ENCODE measurements at regions not wholly inside any gene's neighbourhood (a gene's known extent, or its start where the extent isn't known, plus 50 kb on each side); places are given as distances from the start of the nearest gene placed in this dataset.
"Not testable (repeated sequence)": the region's sequence is repeated elsewhere in the genome, so short reads cannot be mapped to it uniquely, and the experiment has no call there.

DNA sequence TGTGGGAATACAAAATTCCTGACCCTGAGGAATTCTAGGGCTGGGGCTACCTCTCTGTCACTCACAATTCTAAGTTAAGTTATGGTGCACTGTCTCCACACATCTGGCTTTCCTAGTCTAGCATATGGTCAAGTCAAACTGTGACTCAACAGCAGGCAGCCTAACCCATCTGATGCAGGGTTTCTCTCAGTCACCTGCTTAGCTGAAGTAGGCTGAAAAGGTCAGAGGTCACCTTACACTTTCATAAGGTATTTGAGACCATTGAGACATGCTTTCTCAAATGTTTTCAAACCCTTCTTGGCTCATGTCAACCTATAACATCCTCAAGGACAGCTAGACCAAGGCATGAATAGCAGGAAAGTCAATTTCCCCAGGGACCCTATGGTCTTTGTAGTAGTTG, 196.5 kb upstream of the STK26 start:
- no peak for DNase-seq (ENCODE audit: low read depth)

DNA sequence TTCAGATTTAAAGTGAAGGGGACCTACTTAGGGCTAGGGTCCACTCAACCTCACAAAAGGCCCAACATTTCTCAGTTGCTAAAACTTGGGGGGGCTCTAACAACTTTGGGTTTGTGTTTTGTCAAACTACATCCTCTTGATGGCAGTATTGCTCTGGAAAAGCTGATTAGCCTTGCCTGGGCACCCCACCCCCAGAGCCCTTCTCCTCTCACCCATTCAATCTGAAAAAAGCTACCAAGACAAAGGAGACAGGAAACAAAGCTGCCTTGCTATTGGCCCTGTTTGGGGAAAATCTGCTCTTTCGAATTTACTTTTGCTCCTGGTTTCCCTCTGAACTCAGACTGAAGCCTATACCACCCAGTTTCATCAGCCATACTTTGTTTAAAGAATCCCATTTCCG, 195.2 kb upstream of the STK26 start:
- DNase-seq (ENCODE audit: low read depth), result no peak

GRCh38 chrX:131828482-131828881, 194.6 kb upstream of the STK26 start:
- DNase-seq (ENCODE audit: low read depth), result no peak

GRCh38 chrX:131830400-131831184, 192.5 kb upstream of the STK26 start:
- DNase-seq (ENCODE audit: low read depth), result peak; percentile 49

DNA sequence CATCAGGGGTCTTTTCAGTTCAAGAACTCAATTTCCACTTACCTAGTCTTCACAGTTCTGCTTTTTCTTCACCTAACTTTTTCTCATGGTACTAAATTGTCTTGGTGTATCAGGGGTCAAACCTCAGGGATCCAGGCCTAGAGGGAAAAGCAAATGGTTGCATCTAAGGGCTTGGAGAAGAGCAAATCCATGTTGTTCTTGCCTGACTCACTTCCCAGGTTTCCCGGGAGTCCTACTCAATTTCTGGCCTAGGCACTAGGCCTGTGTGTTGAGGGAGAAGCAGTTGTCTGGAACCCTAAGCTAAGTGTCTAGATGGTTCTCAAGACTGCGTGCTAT, 191.9 kb upstream of the STK26 start:
- DNase-seq (ENCODE audit: low read depth), result no peak

DNA sequence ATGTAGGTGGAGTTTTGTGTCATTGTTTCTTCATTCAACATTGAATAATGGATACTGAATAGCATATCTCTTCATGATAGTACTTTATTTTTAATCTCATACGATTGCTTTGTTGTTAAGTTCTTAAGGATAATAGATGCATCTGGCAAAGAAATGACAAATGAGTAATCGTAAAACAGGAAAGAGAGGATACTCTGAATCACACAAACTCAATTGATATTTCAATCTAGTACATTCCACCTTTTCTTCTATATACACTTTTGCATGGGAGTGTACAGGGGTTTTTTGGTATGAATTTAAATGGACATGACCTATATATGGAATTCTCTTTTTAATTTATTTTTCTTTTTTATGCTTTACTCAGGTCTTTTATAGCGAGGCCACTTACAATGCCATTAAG, 186.9 kb upstream of the STK26 start:
- DNase-seq (ENCODE audit: low read depth), result no peak

DNA sequence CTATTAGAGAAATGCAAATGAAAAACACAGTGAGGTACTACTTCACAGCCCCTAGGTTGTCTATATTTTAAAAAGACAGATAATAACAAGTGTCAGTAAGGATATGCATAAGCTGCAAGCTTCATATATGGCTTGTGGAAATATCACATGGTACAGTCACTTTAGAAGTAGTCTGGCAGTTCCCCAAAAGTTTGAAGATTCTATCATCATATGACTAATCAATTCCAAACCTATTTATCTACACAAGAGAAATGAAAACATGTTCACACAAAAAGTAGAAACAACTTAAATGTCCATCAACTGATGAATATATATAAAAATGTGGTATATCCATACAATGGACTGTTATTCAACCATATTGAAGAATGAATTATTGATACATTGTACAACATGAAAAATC, 185.8 kb upstream of the STK26 start:
- no peak for DNase-seq (ENCODE audit: low read depth)

- DNase-seq (ENCODE audit: low read depth), result no peak
Observed at GRCh38 chrX:131840799-131841495, 182.2 kb upstream of the STK26 start.

DNA sequence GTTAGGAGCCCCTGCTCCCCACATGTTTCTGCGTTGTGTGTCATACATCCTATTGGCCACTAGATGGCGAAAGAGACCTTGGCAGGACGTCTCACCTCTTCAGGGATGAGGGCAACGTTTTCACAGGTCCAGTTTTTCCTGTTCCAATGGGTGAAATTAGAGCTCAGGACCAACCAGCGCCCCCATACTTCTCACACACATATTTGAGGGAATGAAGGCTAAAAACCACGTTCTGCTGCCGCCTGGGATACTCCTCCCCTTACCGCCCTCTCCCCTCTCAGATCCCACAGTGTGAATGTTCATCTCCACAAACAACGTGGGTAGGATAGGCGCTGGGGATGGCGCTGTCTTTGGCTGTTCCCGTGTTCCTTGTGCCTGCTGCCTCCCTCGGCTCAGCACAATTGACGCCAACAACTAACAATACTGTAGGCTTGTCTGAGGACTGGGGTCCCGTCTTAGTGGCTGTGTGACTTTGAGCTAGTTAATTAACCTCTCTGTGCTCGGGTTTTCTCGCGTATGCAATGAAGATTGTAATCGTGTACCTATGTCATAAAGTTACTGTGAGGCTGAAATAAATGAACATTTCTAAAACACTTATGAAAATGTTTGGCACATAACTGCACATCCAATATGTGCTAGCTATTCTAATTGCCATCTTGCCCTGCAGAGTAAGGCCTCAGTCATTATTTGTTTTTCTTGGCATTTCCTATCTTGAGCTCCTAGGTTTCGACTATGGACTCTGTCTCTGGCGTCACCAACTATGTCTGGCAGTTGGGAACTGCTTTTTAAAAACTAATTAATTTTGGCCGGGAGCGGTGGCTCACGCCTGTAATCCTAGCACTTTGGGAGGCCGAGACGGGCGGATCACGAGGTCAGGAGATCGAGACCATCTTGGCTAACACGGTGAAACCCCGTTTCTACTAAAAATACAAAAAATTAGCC, 181.3 kb upstream of the STK26 start:
- DNase-seq (ENCODE audit: low read depth), result no peak

DNA sequence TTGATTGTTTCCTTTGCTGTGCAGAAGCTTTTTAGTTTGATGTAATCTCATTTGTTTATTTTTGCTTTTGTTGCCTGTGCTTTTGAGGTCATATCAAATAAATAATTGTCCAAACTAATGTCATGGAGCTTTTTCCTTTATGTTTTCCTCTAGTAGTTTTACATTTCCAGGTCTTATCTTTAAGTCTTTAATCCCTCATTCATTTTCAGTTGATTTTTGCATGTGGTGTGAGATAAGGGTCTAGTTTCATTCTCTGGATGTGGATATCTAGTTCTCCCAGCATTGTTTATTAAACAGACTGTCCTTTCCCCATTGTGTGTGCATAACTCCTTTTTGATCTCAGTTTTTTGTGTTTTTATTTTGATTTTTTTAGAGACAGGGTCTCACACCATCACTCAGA, 179.1 kb upstream of the STK26 start:
- no peak for DNase-seq (ENCODE audit: low read depth)

GRCh38 chrX:131845201-131845600, 177.9 kb upstream of the STK26 start:
- DNase-seq (ENCODE audit: low read depth), result no peak

GRCh38 chrX:131845771-131846170, 177.3 kb upstream of the STK26 start:
- DNase-seq (ENCODE audit: low read depth), result no peak

DNA sequence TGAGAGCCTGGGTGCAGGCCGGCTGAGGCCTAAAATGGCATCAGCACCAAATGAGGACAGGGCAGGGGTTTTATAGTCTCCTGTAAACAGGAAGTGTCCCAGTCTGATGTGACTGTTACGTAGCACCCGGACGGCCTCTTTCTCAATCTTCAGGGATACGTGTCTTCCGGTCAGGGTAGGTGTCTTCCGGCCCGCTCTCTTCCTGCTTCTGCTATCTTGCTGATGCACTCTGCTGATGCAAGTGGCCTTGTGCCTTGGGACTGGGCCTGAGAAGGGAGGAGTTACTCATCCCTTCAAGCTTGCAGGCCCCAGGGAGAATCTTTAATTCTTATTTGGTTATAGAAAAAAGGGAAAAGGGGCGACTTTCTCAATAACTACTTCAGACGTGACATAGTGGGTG, 172.1 kb upstream of the STK26 start:
- not testable (repeated sequence) for DNase-seq (ENCODE audit: low read depth)

- DNase-seq (ENCODE audit: low read depth), result no peak
Observed at GRCh38 chrX:131853440-131853839, 169.7 kb upstream of the STK26 start.

- DNase-seq (ENCODE audit: low read depth), result no peak
Observed at GRCh38 chrX:131854581-131854980, 168.5 kb upstream of the STK26 start.

- DNase-seq (ENCODE audit: low read depth), result no peak
Observed at GRCh38 chrX:131861088-131861787, 161.9 kb upstream of the STK26 start.

GRCh38 chrX:131862321-131862720, 160.8 kb upstream of the STK26 start:
- DNase-seq (ENCODE audit: low read depth), result no peak

- DNase-seq (ENCODE audit: low read depth), result no peak
Observed at GRCh38 chrX:131869182-131869581, 153.9 kb upstream of the STK26 start.

- DNase-seq (ENCODE audit: low read depth), result no peak
Observed at GRCh38 chrX:131874300-131874699, 148.8 kb upstream of the STK26 start.

DNA sequence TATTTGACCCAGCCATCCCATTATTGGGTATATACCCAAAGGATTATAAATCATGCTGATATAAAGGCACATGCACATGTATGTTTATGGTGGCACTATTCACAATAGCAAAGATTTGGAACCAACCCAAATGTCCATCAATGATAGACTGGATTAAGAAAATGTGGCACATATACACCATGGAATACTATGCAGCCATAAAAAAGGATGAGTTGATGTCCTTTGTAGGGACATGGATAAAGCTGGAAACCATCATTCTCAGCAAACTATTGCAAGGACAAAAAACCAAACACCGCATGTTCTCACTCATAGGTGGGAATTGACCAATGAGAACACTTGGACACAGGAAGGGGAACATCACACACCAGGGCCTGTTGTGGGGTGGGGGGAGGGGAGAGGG, 147.3 kb upstream of the STK26 start:
- DNase-seq (ENCODE audit: low read depth), result not testable (repeated sequence)

- no peak for DNase-seq (ENCODE audit: low read depth)
Observed at GRCh38 chrX:131881194-131881593, 141.9 kb upstream of the STK26 start.

DNA sequence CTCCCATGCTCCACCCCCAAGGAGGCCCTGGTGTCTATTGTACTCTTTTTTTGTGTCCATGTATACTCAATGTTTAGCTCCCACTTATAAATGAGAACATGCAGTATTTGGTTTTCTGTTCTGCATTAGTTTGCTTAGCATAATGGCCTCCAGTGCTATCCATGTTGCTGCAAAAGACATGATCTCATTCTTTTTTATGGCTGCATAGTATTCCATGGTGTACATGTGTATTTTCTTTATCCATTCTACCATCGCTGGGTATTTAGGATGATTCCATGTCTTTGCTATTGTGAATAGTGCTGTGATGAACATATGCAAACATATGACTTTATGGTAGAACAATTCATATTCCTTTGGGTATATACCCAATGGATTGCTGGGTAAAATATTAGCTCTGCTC, 138.1 kb upstream of the STK26 start:
- DNase-seq (ENCODE audit: low read depth), result not testable (repeated sequence)
